HCT116 (cell line): ENCODE measurements at regions not wholly inside any gene's neighbourhood (a gene's known extent, or its start where the extent isn't known, plus 50 kb on each side); places are given as distances from the start of the nearest gene placed in this dataset.

Experiments
- ATAC-seq: fragments of 200-7000 bp; cut with Tn5 transposase; 2 replicates; pipeline ENCODE4 v1.9.1; 2020; ENCODE audit warnings: mild to moderate bottlenecking, moderate library complexity
- BruUV-seq: library from RNA; stranded (reverse); fragments of 400-500 nt; replicated peaks from 2 replicates; lab custom pipeline; 2021; lab: Mats Ljungman, UMichigan
- CTCF ChIA-PET: fragments of 300-600 bp; sonication (Branson Sonifier 250); formaldehyde crosslinking; loops from one replicate; lab custom pipeline; 2021; ENCODE audit warnings: antibody characterized with exemption; lab: Charles Lee
- POLR2A ChIA-PET: fragments of 300-600, 350-600 bp; sonication (Branson Sonifier 250); formaldehyde crosslinking; loops from one replicate; lab custom pipeline; 2021; ENCODE audit warnings: antibody characterized with exemption; lab: Charles Lee
- RAD21 ChIA-PET, 2 experiments: fragments of 300-600 bp; sonication (Branson Sonifier 250); formaldehyde crosslinking; loops; one replicate each; lab custom pipeline; 2023; ENCODE audit warnings: low total read pairs in 2 of 2; ENCODE audit not compliant: uncharacterized antibody in 2 of 2, unreplicated experiment in 2 of 2, low non-redundant PET in 1 of 2; lab: Charles Lee
- DNase-seq: peaks from one replicate; pipeline ENCODE4 v3.0.0-alpha.2; 2010; ENCODE audit warnings: low read depth, low spot score
- H2AFZ ChIP-seq: fragments of 200-600 bp; shearing (Covaris generic), sonication (generic); 2 replicates; pipeline ENCODE4 v1.6.1; 2017; ENCODE audit warnings: low read depth, mixed run types, mixed read lengths, antibody characterized with exemption, low read length; ENCODE audit not compliant: poor library complexity, severe bottlenecking
- H3K27ac ChIP-seq: 2 replicates; pipeline ENCODE4 v1.5.1; 2012; ENCODE audit warnings: low read depth, low read length
- H3K27me3 ChIP-seq: fragments of 200-600 bp; sonication (generic); 2 replicates; pipeline ENCODE4 v1.6.1; 2016; ENCODE audit warnings: mixed run types, low read length, mixed read lengths; ENCODE audit not compliant: insufficient read depth
- H3K36me3 ChIP-seq, 2 experiments: fragments of 200-500 bp in 1 of 2; fragments of 200-600 bp in 1 of 2; sonication (Bioruptor generic) in 1 of 2; sonication (generic) in 1 of 2; 2 replicates each; pipeline versions ENCODE4 v1.5.1 to v1.6.1; 2014 to 2016; ENCODE audit warnings: low read length in 2 of 2, inconsistent platforms in 1 of 2, mixed read lengths in 1 of 2, mixed run types in 1 of 2; ENCODE audit not compliant: insufficient read depth in 2 of 2, control insufficient read depth in 1 of 2
- H3K4me1 ChIP-seq, 2 experiments: fragments of 200-600 bp in 1 of 2; sonication (generic) in 1 of 2; 2 replicates each; pipeline versions ENCODE4 v1.5.1 to v1.6.1; 2012 to 2017; ENCODE audit warnings: low read length in 2 of 2, inconsistent platforms in 1 of 2, mild to moderate bottlenecking in 1 of 2, mixed read lengths in 1 of 2, mixed run types in 1 of 2, moderate library complexity in 1 of 2; ENCODE audit not compliant: insufficient read depth in 2 of 2, control insufficient read depth in 1 of 2
- H3K4me2 ChIP-seq: fragments of 200-600 bp; sonication (generic); 2 replicates; pipeline ENCODE4 v1.6.1; 2017; ENCODE audit warnings: mixed run types, low read length, mixed read lengths
- H3K4me3 ChIP-seq, 2 experiments: fragments of 200-600 bp in 1 of 2; sonication (generic) in 1 of 2; replicated peaks in 1 of 2; 2 replicates each; pipeline ENCODE4 v1.5.1; 2011 to 2016; ENCODE audit warnings: low read length in 2 of 2, control low read depth in 1 of 2, low read depth in 1 of 2, mild to moderate bottlenecking in 1 of 2, mixed read lengths in 1 of 2, mixed run types in 1 of 2
- H3K79me2 ChIP-seq: fragments of 200-600 bp; sonication (generic); 2 replicates; pipeline ENCODE4 v1.6.1; 2017; ENCODE audit warnings: mild to moderate bottlenecking, mixed run types, low read length, moderate library complexity, mixed read lengths; ENCODE audit not compliant: insufficient read depth
- H3K9ac ChIP-seq: fragments of 200-600 bp; sonication (generic); 2 replicates; pipeline ENCODE4 v1.6.1; 2016; ENCODE audit warnings: low read length, mixed read lengths
- H3K9me2 ChIP-seq: fragments of 200-600 bp; sonication (generic), shearing (Covaris generic); 2 replicates; pipeline ENCODE4 v1.6.1; 2017; ENCODE audit warnings: mixed run types, mild to moderate bottlenecking, moderate library complexity; ENCODE audit not compliant: insufficient read depth
- H3K9me3 ChIP-seq, 2 experiments: fragments of 200-500 bp in 1 of 2; fragments of 200-600 bp in 1 of 2; sonication (Bioruptor generic) in 1 of 2; sonication (generic) in 1 of 2; 2 replicates each; pipeline ENCODE4 v1.6.1; 2014 to 2017; ENCODE audit warnings: low read length in 2 of 2, mixed read lengths in 2 of 2, inconsistent platforms in 1 of 2, low read depth in 1 of 2, mild to moderate bottlenecking in 1 of 2, mixed run types in 1 of 2, moderate library complexity in 1 of 2; ENCODE audit not compliant: control insufficient read depth in 1 of 2, insufficient read depth in 1 of 2
- H4K20me1 ChIP-seq: fragments of 200-600 bp; sonication (generic), shearing (Covaris generic); 2 replicates; pipeline ENCODE4 v1.6.1; 2017; ENCODE audit warnings: mixed run types, mild to moderate bottlenecking, moderate library complexity; ENCODE audit not compliant: insufficient read depth
- CEBPB ChIP-seq: IDR thresholded peaks from 2 replicates; pipeline ENCODE4 v1.6.1; 2012; ENCODE audit warnings: low read depth
- ELF1 ChIP-seq: IDR thresholded peaks from 2 replicates; pipeline ENCODE4 v1.6.1; 2012; ENCODE audit warnings: low read depth, borderline replicate concordance
- EZH2 ChIP-seq: fragments of 200-600 bp; sonication (generic); IDR thresholded peaks from 2 replicates; pipeline ENCODE4 v1.6.1; 2017; ENCODE audit warnings: antibody characterized with exemption, mixed run types
- FOSL1 ChIP-seq: IDR thresholded peaks from 2 replicates; pipeline ENCODE4 v1.6.1; 2012; ENCODE audit warnings: low read depth
- JUND ChIP-seq: IDR thresholded peaks from 2 replicates; pipeline ENCODE4 v1.6.1; 2012
- POLR2AphosphoS5 ChIP-seq: IDR thresholded peaks from 2 replicates; pipeline ENCODE4 v1.6.1; 2011; ENCODE audit warnings: mild to moderate bottlenecking, low read depth, low read length, moderate library complexity
- RAD21 ChIP-seq: IDR thresholded peaks from 2 replicates; pipeline ENCODE4 v1.6.1; 2012; ENCODE audit warnings: low read depth, mild to moderate bottlenecking
- SRF ChIP-seq: IDR thresholded peaks from 2 replicates; pipeline ENCODE4 v1.6.1; 2012; ENCODE audit warnings: low read depth
- TCF7L2 ChIP-seq: IDR thresholded peaks from 2 replicates; pipeline ENCODE4 v1.7.0; 2011; ENCODE audit warnings: borderline replicate concordance, inconsistent platforms; ENCODE audit not compliant: insufficient read depth, insufficient read length; ENCODE audit errors: extremely low read depth
- YY1 ChIP-seq: IDR thresholded peaks from 2 replicates; pipeline ENCODE4 v1.6.1; 2011; ENCODE audit warnings: low read length, low read depth, moderate library complexity, mild to moderate bottlenecking; ENCODE audit not compliant: insufficient replicate concordance; ENCODE audit errors: extremely low read depth
- ZNF274 ChIP-seq: fragments of 200-500 bp; sonication (Bioruptor generic); IDR thresholded peaks from 2 replicates; pipeline ENCODE4 v1.6.1; 2014; ENCODE audit warnings: mild to moderate bottlenecking, low read depth, low read length, inconsistent platforms
- intact Hi-C: fragments of 100-400 bp; cut with micrococcal nuclease; formaldehyde crosslinking; loops from 2 replicates; pipeline ENCODE4 v1.10.0; 2022
- TF ChIP-seq, protein P1 (sequence below): IDR thresholded peaks from 2 replicates; pipeline ENCODE4 v1.6.1; 2012
- TF ChIP-seq, protein P2 (sequence below): IDR thresholded peaks from 2 replicates; pipeline ENCODE4 v1.6.1; 2012; ENCODE audit warnings: low read depth

DNA sequence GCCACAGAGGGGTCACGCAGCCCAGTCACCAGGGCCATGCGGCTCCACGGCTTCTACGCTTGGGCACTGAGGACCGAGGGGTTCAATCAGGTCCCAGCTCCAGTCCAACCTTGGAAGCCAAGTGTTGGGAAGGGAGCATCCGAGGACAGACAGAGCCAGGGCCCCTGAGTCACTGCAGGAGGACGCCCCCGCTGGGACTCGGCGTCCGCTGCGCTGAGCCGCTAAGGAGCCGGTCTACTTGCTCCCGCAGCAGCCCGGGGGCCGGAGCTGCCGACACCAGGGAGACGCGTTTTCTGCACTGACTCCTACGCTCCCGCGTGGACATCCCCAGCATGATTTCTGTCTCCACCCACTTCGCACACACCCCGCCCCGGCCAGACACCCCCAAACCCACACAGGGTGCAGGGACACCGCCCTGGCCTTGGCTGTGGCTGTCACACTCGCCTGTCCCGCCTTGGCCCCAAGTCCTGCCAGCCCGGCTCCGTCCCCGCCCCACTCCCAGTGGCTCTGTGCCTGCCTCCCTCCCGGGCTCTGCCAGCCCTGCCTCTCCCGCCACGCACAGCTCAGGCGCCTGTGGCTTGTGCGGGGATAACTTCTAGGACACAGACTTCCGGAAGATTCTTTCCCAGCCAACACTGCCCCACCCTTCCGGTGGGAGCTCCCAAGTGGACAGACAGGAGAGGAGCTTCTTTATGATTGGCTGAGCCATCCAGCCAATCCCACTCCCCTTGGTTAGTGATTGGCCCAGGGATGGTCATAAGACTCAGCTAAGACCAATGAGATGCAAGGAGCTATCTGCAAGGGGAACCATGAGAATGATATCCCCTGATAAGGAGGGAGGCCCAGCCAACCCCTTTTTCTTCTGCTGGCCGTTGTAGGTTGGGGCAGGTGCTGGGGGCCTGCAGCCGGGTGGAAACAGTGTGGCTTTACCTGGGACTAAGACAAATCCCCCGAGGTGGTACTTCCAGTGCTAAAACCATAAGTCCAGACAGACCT, 118.9 kb upstream of the SFSWAP start:
- no peaks in the 10 kb centered on the region for H3K9me3 ChIP-seq
- H3K4me1 ChIP-seq = no peaks in the 10 kb centered on the region; a peak in 1 of 4 replicates
- ATAC-seq (peak; percentile 47; the same call in 1 of the 2 replicates), DNase-seq (no peak)
- ChIA-PET POLR2A (no interaction called here), RAD21 (no interaction called here), CTCF (no interaction called here)
- H3K36me3 ChIP-seq = no peaks in the 10 kb centered on the region
- no peaks in the 10 kb centered on the region for H3K79me2 ChIP-seq
- intact Hi-C loops = no loop called here
- H3K4me2 ChIP-seq = no peak overlapping the region
- no peaks in the 10 kb centered on the region for H3K9me2 ChIP-seq
- TF ChIP-seq ZNF274 (no peak), TCF7L2 (no peak), FOSL1 (no peak), CEBPB (no peak), YY1 (no peak), ELF1 (no peak), POLR2AphosphoS5 (no peak), SRF (no peak), JUND (no peak), EZH2 (no peak), RAD21 (no peak)
- TF ChIP-seq, protein P1, sequence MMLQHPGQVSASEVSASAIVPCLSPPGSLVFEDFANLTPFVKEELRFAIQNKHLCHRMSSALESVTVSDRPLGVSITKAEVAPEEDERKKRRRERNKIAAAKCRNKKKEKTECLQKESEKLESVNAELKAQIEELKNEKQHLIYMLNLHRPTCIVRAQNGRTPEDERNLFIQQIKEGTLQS = no peak
- TF ChIP-seq, protein P2, sequence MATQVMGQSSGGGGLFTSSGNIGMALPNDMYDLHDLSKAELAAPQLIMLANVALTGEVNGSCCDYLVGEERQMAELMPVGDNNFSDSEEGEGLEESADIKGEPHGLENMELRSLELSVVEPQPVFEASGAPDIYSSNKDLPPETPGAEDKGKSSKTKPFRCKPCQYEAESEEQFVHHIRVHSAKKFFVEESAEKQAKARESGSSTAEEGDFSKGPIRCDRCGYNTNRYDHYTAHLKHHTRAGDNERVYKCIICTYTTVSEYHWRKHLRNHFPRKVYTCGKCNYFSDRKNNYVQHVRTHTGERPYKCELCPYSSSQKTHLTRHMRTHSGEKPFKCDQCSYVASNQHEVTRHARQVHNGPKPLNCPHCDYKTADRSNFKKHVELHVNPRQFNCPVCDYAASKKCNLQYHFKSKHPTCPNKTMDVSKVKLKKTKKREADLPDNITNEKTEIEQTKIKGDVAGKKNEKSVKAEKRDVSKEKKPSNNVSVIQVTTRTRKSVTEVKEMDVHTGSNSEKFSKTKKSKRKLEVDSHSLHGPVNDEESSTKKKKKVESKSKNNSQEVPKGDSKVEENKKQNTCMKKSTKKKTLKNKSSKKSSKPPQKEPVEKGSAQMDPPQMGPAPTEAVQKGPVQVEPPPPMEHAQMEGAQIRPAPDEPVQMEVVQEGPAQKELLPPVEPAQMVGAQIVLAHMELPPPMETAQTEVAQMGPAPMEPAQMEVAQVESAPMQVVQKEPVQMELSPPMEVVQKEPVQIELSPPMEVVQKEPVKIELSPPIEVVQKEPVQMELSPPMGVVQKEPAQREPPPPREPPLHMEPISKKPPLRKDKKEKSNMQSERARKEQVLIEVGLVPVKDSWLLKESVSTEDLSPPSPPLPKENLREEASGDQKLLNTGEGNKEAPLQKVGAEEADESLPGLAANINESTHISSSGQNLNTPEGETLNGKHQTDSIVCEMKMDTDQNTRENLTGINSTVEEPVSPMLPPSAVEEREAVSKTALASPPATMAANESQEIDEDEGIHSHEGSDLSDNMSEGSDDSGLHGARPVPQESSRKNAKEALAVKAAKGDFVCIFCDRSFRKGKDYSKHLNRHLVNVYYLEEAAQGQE = no peak
- no peaks in the 10 kb centered on the region for H4K20me1 ChIP-seq
- no peak overlapping the region for H2AFZ ChIP-seq
- H3K4me3 ChIP-seq = no peak overlapping the region
- no peak overlapping the region for H3K27ac ChIP-seq
- BruUV-seq = no TSS peak
- peaks cover 7% of the 10 kb centered on the region; the same call in 1 of the 2 replicates for H3K27me3 ChIP-seq
- no peak overlapping the region for H3K9ac ChIP-seq
